ENCODE measurements at regions not wholly inside any gene's neighbourhood (a gene's known extent, or its start where the extent isn't known, plus 50 kb on each side); places are given as distances from the start of the nearest gene placed in this dataset.

DNA sequence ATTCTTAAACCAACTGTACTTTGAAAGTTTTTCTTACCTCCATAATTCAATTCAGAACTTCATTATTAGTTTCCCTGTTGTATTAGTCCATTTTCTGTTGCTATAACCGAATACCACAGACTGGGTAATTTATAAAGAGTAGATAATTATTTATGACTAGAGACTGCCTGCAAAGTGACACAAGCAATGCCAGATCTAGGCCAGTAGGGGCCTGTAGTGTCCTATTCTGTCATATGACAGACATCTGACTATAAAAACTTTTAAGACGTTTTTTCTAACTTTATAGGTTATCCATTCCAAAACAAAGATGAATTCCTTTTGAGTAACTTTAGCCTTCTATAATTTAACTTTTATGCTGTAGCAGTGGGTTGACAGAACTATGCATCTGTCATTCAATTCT, 2783.8 kb downstream of the PCDH9 start:
- H3K4me1 ChIP-seq (ENCODE audit: low read depth), result no peaks in the 10 kb centered on the region
- H3K27me3 ChIP-seq, result no peaks in the 10 kb centered on the region
- TF ChIP-seq, protein P1, sequence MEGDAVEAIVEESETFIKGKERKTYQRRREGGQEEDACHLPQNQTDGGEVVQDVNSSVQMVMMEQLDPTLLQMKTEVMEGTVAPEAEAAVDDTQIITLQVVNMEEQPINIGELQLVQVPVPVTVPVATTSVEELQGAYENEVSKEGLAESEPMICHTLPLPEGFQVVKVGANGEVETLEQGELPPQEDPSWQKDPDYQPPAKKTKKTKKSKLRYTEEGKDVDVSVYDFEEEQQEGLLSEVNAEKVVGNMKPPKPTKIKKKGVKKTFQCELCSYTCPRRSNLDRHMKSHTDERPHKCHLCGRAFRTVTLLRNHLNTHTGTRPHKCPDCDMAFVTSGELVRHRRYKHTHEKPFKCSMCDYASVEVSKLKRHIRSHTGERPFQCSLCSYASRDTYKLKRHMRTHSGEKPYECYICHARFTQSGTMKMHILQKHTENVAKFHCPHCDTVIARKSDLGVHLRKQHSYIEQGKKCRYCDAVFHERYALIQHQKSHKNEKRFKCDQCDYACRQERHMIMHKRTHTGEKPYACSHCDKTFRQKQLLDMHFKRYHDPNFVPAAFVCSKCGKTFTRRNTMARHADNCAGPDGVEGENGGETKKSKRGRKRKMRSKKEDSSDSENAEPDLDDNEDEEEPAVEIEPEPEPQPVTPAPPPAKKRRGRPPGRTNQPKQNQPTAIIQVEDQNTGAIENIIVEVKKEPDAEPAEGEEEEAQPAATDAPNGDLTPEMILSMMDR (IDR thresholded peaks at IDR 0.05; ENCODE audit: low read depth, low read length), result peak; percentile 27
- DNase-seq (ENCODE audit: low read depth in 1 of 2, low spot score in 1 of 2), result no peak
- no peaks in the 10 kb centered on the region for H3K9me3 ChIP-seq (ENCODE audit: low read depth)
- no peaks in the 10 kb centered on the region for H3K36me3 ChIP-seq
- H3K27ac ChIP-seq, result no peak overlapping the region
- H3K4me3 ChIP-seq, result no peak overlapping the region

DNA sequence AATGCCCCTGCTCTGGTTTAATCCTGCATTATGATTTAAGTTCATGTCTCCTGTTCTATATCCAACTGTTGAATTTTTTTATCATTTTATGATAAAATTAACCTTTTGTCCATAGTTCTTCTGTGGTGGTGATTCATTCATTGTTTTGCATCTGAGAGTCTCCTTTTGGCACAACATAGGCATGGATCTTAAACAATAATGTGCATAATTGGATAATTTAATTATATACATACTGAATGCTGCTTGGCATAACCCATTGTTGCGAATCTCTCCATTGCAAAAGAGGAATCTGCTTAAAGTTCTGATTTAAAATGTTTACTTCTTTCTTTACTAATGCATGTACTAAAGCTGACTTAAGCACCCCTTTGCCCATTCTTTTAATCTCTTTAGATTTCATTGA, 2788.4 kb downstream of the PCDH9 start:
- Histone ChIP-seq H3K4me3 (no peak overlapping the region), H3K4me1 (ENCODE audit: low read depth) (no peaks in the 10 kb centered on the region), H3K36me3 (no peaks in the 10 kb centered on the region), H3K9me3 (ENCODE audit: low read depth) (no peaks in the 10 kb centered on the region), H3K27me3 (no peaks in the 10 kb centered on the region), H3K27ac (no peak overlapping the region)
- TF ChIP-seq, protein P1 (IDR thresholded peaks at IDR 0.05; ENCODE audit: low read depth, low read length), result no peak
- no peak for DNase-seq (ENCODE audit: low read depth in 1 of 2, low spot score in 1 of 2)

DNA sequence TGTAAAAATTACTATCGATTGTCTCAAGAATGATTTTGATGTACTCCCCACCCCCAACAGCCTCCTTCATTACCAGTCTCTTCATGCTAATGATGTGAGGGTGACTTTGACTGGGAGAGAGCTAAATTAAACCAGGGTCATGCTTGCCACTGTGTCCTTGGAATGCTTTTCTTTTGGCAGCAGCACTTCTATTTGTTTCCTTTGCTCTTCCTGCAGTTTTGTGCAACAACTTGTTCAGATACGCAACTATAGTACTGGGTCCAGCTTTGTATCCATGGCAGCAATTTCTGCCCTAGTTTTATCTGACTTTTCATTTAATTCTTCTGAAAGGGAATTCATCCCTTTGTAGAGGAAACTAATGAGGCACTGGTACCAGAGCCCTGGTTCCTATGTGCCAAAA, 2792.1 kb downstream of the PCDH9 start:
- TF ChIP-seq, protein P1 (IDR thresholded peaks at IDR 0.05; ENCODE audit: low read depth, low read length), result no peak
- no peaks in the 10 kb centered on the region for H3K4me1 ChIP-seq (ENCODE audit: low read depth)
- H3K27me3 ChIP-seq, result no peaks in the 10 kb centered on the region
- no peaks in the 10 kb centered on the region for H3K9me3 ChIP-seq (ENCODE audit: low read depth)
- DNase-seq (ENCODE audit: low read depth in 1 of 2, low spot score in 1 of 2), result no peak
- no peak overlapping the region for H3K4me3 ChIP-seq
- H3K27ac ChIP-seq, result no peak overlapping the region
- no peaks in the 10 kb centered on the region for H3K36me3 ChIP-seq

DNA sequence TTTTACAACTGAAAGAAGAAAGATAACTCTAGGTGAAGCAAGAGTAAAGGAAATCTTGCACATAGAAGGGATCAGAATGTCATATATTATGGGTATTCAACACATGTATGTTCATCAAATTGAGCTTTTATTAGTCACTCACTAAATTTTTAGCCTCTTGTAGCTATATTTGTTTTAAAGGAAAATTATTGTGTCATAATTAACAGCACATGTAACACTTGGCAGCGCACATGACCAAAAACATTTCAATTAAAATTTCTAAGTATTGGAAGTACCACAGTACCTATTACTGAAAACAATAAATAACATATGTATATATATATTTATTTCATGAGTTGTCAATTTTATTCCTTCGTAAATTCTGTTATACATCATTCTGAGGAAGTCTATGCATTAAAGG, 2800.4 kb downstream of the PCDH9 start:
- H3K4me3 ChIP-seq, result no peak overlapping the region
- no peaks in the 10 kb centered on the region for H3K9me3 ChIP-seq (ENCODE audit: low read depth)
- no peaks in the 10 kb centered on the region for H3K4me1 ChIP-seq (ENCODE audit: low read depth)
- DNase-seq (ENCODE audit: low read depth in 1 of 2, low spot score in 1 of 2), result no peak
- no peaks in the 10 kb centered on the region for H3K27me3 ChIP-seq
- H3K27ac ChIP-seq, result no peak overlapping the region
- TF ChIP-seq, protein P1 (IDR thresholded peaks at IDR 0.05; ENCODE audit: low read depth, low read length), result no peak
- H3K36me3 ChIP-seq, result no peaks in the 10 kb centered on the region

DNA sequence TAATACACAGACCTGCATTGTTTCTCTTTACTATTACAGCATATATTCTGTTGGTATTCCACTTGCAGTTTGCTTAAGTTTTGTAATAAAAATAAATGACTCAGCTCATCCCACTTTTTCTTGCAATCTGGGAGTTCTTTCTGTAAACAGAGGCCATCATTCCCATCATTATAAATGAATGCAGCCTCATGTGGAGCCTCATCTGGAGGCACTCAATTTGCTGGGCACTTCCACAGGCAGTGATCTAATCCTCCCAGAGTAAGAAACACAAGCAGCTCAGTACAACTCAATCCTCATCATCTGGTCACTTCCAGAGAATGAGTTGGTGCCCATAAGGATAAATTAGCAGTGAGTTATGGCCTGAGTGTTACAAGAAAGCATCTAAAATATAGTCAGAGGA, 2801.9 kb downstream of the PCDH9 start:
- Histone ChIP-seq H3K4me1 (ENCODE audit: low read depth) (no peaks in the 10 kb centered on the region), H3K27ac (no peak overlapping the region), H3K27me3 (no peaks in the 10 kb centered on the region), H3K9me3 (ENCODE audit: low read depth) (no peaks in the 10 kb centered on the region), H3K36me3 (no peaks in the 10 kb centered on the region), H3K4me3 (no peak overlapping the region)
- DNase-seq (ENCODE audit: low read depth in 1 of 2, low spot score in 1 of 2), result no peak
- TF ChIP-seq, protein P1 (IDR thresholded peaks at IDR 0.05; ENCODE audit: low read depth, low read length), result no peak

DNA sequence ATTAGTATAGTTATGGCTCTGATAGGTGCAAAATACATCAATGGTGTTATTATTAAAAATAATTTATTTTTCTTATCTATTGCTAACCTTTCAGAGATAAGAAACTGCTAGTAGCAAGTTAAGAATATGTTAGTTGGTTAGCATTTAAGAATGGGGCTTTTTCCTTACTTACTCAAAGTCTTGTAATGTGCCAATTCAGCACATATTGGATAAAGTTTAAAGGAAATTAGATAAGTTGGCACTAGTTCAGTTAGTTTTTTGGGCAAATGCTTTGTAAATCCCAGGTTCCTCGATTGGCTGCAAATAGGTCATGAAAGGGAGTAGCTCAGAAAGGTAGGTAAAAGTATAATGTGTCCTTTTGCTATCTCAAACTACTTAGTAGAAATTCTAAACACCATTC, 2806.7 kb downstream of the PCDH9 start:
- no peaks in the 10 kb centered on the region for H3K27me3 ChIP-seq
- no peak overlapping the region for H3K27ac ChIP-seq
- TF ChIP-seq, protein P1 (IDR thresholded peaks at IDR 0.05; ENCODE audit: low read depth, low read length), result no peak
- DNase-seq (ENCODE audit: low read depth in 1 of 2, low spot score in 1 of 2), result no peak
- H3K4me1 ChIP-seq (ENCODE audit: low read depth), result no peaks in the 10 kb centered on the region
- no peaks in the 10 kb centered on the region for H3K36me3 ChIP-seq
- no peaks in the 10 kb centered on the region for H3K9me3 ChIP-seq (ENCODE audit: low read depth)
- no peak overlapping the region for H3K4me3 ChIP-seq
